HepG2 (cell line): ENCODE measurements at regions not wholly inside any gene's neighbourhood (a gene's known extent, or its start where the extent isn't known, plus 50 kb on each side); places are given as distances from the start of the nearest gene placed in this dataset.

ENCODE experiments used
- ATAC-seq: fragments of 200-7000 bp; cut with Tn5 transposase; 3 replicates; pipeline ENCODE4 v1.9.1; 2020; ENCODE audit warnings: mild to moderate bottlenecking, moderate library complexity
- BruUV-seq: library from RNA; stranded (reverse); fragments of 400-500 nt; replicated peaks from 2 replicates; lab custom pipeline; 2021; lab: Mats Ljungman, UMichigan
- CTCF ChIA-PET: fragments of 300-600 bp; formaldehyde crosslinking; extraction: SDS; loops from one replicate; lab custom pipeline; 2021; ENCODE audit warnings: low total read pairs, inconsistent platforms, low intra/inter-chr PET ratio; lab: Yijun Ruan, JAX
- POLR2A ChIA-PET: fragments of 350-600 bp; sonication (Branson Sonifier 250); formaldehyde crosslinking; loops from one replicate; lab custom pipeline; 2020; ENCODE audit warnings: antibody characterized with exemption, inconsistent platforms; lab: Yijun Ruan, JAX
- DNase-seq: peaks from one replicate; pipeline ENCODE4 v3.0.0-alpha.2; 2015; ENCODE audit warnings: low spot score
- FAIRE-seq: peaks from 3 replicates; lab custom pipeline; 2011; peaks lifted over from hg19 to GRCh38; lab: Jason Lieb, UNC
- H2AFZ ChIP-seq: one replicate; pipeline ENCODE4 v1.6.1; 2011; ENCODE audit warnings: low read length, inconsistent platforms
- H3K27ac ChIP-seq: fragments of 300-600 bp; 3 replicates; pipeline ENCODE4 v1.8.0; 2011; ENCODE audit warnings: mixed run types, mild to moderate bottlenecking, mixed read lengths, low read length, inconsistent platforms; ENCODE audit not compliant: insufficient read depth; ENCODE audit errors: extremely low read length
- H3K27me3 ChIP-seq, 2 experiments: fragments of 200-600 bp in 1 of 2; 2 replicates in 1 of 2; 3 replicates in 1 of 2; pipeline versions ENCODE4 v1.6.0 to v1.8.0; 2011; ENCODE audit warnings: low read length in 2 of 2, mild to moderate bottlenecking in 2 of 2, moderate library complexity in 2 of 2, inconsistent platforms in 1 of 2; ENCODE audit not compliant: insufficient read depth in 2 of 2, control insufficient read depth in 1 of 2
- H3K36me3 ChIP-seq, 2 experiments: fragments of 200-600 bp in 1 of 2; replicated peaks in 1 of 2; 2 replicates in 1 of 2; 3 replicates in 1 of 2; pipeline versions ENCODE4 v1.5.1 to v1.8.0; 2011; ENCODE audit warnings: low read length in 2 of 2, inconsistent platforms in 1 of 2; ENCODE audit not compliant: insufficient read depth in 2 of 2, control insufficient read depth in 1 of 2
- H3K4me1 ChIP-seq: 2 replicates; pipeline ENCODE4 v1.5.1; 2012; ENCODE audit warnings: low read length, inconsistent platforms; ENCODE audit not compliant: insufficient read depth
- H3K4me2 ChIP-seq: 2 replicates; pipeline ENCODE4 v1.6.0; 2011; ENCODE audit warnings: low read depth, low read length, inconsistent platforms
- H3K4me3 ChIP-seq, 3 experiments: fragments of 200-600 bp in 1 of 3; sonication (generic), shearing (Covaris generic) in 1 of 3; replicated peaks in 1 of 3; 2 replicates each; pipeline ENCODE4 v1.5.1; 2011 to 2016; ENCODE audit warnings: low read length in 3 of 3, inconsistent platforms in 2 of 3, low read depth in 2 of 3, mild to moderate bottlenecking in 2 of 3, control low read depth in 1 of 3, mixed read lengths in 1 of 3; ENCODE audit not compliant: insufficient read depth in 1 of 3
- H3K79me2 ChIP-seq: one replicate; pipeline ENCODE4 v1.6.1; 2011; ENCODE audit warnings: low read length, inconsistent platforms; ENCODE audit not compliant: insufficient read depth
- H3K9ac ChIP-seq: 2 replicates; pipeline ENCODE4 v1.6.0; 2011; ENCODE audit warnings: mild to moderate bottlenecking, low read depth, low read length, inconsistent platforms; ENCODE audit not compliant: insufficient read depth
- H3K9me3 ChIP-seq: 2 replicates; pipeline ENCODE4 v1.5.1; 2012; ENCODE audit warnings: mild to moderate bottlenecking, low read length
- H4K20me1 ChIP-seq: 2 replicates; pipeline ENCODE4 v1.6.0; 2011; ENCODE audit warnings: inconsistent platforms, mild to moderate bottlenecking, low read length, moderate library complexity; ENCODE audit not compliant: insufficient read depth
- CBX5 ChIP-seq: sonication (generic); formaldehyde crosslinking; IDR thresholded peaks from 2 replicates; pipeline ENCODE4 v1.4.0; 2020; ENCODE audit warnings: missing genetic modification reagents, borderline replicate concordance
- FOXA1 ChIP-seq, 2 experiments: fragments of 450-650 bp in 1 of 2; sonication (generic) in 1 of 2; formaldehyde crosslinking in 1 of 2; IDR thresholded peaks; 2 replicates each; pipeline versions ENCODE4 v1.4.0 to v1.6.1; 2016 to 2020; ENCODE audit warnings: missing genetic modification reagents in 1 of 2
- KLF13 ChIP-seq: sonication (generic); formaldehyde crosslinking; IDR thresholded peaks from 2 replicates; pipeline ENCODE4 v1.4.0; 2020; ENCODE audit warnings: mild to moderate bottlenecking, missing genetic modification reagents
- PRDM4 ChIP-seq: sonication (generic); formaldehyde crosslinking; IDR thresholded peaks from 2 replicates; pipeline ENCODE4 v1.9.0; 2021; ENCODE audit warnings: missing genetic modification reagents, borderline replicate concordance
- REL ChIP-seq: sonication (generic); formaldehyde crosslinking; conservative IDR thresholded peaks from 2 replicates; pipeline ENCODE4 v1.8.0; 2022; ENCODE audit warnings: mild to moderate bottlenecking, missing genetic modification reagents, moderate library complexity
- TERF1 ChIP-seq: sonication (generic); formaldehyde crosslinking; IDR thresholded peaks from 2 replicates; pipeline ENCODE4 v1.8.0; 2022; ENCODE audit warnings: mild to moderate bottlenecking, missing genetic modification reagents, moderate library complexity
- ZNF407 ChIP-seq: sonication (generic); formaldehyde crosslinking; IDR thresholded peaks from one replicate; pipeline ENCODE4 v1.5.1; 2020; ENCODE audit warnings: mild to moderate bottlenecking, missing genetic modification reagents; ENCODE audit errors: not compliant biosample characterization
- ZNF724P ChIP-seq: sonication (generic); formaldehyde crosslinking; IDR thresholded peaks from 2 replicates; pipeline ENCODE4 v1.8.0; 2022; ENCODE audit warnings: missing genetic modification reagents, borderline replicate concordance
- WGBS: methylation state at CpG from one replicate; pipeline ENCODE4 v1.1.6; 2017; ENCODE audit warnings: low lambda C conversion rate; 5-methylcytosine and 5-hydroxymethylcytosine counted together
- in situ Hi-C: cut with HindIII; loops from 2 replicates; pipeline ENCODE4 v1.10.0; 2017; ENCODE audit warnings: low pct_unique_long_range_greater_than_20kb; ENCODE audit not compliant: extremely low pct_ligation_motif_present
- intact Hi-C: fragments of 100-400 bp; cut with micrococcal nuclease; formaldehyde crosslinking; loops from one replicate; pipeline ENCODE4 v1.10.0; 2022; ENCODE audit not compliant: unreplicated experiment

GRCh38 chr2:37569986-37570679 is 101.3 kb downstream of the CDC42EP3 start (continued):
- no peak for TF ChIP-seq ZNF407 (CRISPR knock-in tag)

- H3K4me1 ChIP-seq: no peaks in the 10 kb centered on the region
- in situ Hi-C loops (no loop called here), intact Hi-C loops (no loop called here)
- H3K4me3 ChIP-seq: no peak overlapping the region
- H4K20me1 ChIP-seq: no peaks in the 10 kb centered on the region
- no TSS peak for BruUV-seq
- POLR2A ChIA-PET: no interaction called here
- no peaks in the 10 kb centered on the region for H3K36me3 ChIP-seq
- WGBS: 26% methylated on average over 6 of the region's 6 CpGs
- FAIRE-seq: no peak
- H2AFZ ChIP-seq: no peak overlapping the region
- H3K27me3 ChIP-seq: no peaks in the 10 kb centered on the region
- no peak for DNase-seq
- ATAC-seq: no peak
- no peaks in the 10 kb centered on the region for H3K79me2 ChIP-seq
- H3K9ac ChIP-seq: no peak overlapping the region
- no peak overlapping the region for H3K27ac ChIP-seq
- H3K4me2 ChIP-seq: no peak overlapping the region
- no peaks in the 10 kb centered on the region for H3K9me3 ChIP-seq
- CTCF ChIA-PET: no interaction called here
- TF ChIP-seq ZNF724P (CRISPR knock-in tag) (no peak), KLF13 (CRISPR knock-in tag) (no peak), PRDM4 (CRISPR knock-in tag) (no peak), TERF1 (CRISPR knock-in tag) (no peak), CBX5 (CRISPR knock-in tag) (no peak), FOXA1 (IDR thresholded peaks at IDR 0.05) (no peak), FOXA1 (CRISPR knock-in tag; IDR thresholded peaks at IDR 0.05) (no peak), REL (no peak)
These were observed 100.5 kb downstream of the CDC42EP3 start for GRCh38 chr2:37570773-37571586.
